ENCODE measurements at regions not wholly inside any gene's neighbourhood (a gene's known extent, or its start where the extent isn't known, plus 50 kb on each side); places are given as distances from the start of the nearest gene placed in this dataset.

DNA sequence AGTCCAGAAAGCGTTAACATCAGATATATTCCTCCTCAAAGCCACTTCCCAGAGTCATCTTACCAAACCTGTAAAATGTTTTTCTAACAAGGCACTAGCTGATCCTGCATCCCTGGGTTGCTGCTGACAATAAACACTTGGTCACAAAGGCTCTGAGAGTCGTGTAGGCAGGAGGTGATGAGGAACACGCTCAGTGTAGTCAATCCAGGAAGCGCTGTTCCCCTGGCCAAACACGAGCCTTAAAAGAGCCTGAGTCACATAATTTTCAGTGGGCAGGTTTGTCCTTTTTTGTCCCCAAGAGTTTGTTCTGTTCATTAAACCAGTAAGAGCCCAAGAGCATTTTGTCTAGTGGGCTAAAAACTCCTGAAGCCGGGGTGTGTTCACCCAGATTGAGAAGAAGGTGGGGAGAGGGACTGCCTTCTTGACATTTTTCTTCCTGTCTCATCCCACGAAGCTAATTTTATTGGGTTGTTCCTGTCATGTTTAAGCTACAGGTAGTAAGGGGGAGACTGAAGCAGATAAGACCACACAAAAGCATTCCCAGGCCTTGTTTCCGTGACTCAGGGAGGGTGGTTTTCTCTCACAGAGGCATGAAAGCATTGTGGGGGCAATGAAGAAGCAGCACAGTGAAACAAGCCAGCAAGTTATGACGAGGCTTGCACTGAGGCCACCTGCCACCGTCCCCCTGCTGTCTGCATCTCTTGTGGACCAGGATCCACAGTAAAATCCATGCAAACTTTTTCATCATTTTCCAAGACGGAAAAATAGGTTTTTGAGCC lies 73.7 kb downstream of the FOXB1 start:
- no peak overlapping the region for H3K4me2 ChIP-seq (ENCODE audit: low read length)
- no peaks in the 10 kb centered on the region for H3K36me3 ChIP-seq (ENCODE audit: insufficient read depth, low read length)
- H3K4me3 ChIP-seq (ENCODE audit: low read length) = no peak overlapping the region
- H3K9me3 ChIP-seq (replicated peaks; ENCODE audit: low read length) = no peaks in the 10 kb centered on the region
- no peak overlapping the region for H3K9ac ChIP-seq (ENCODE audit: low read depth, low read length)
- H3K27me3 ChIP-seq (ENCODE audit: control insufficient read depth, insufficient read depth, low read length) = no peaks in the 10 kb centered on the region
- peaks cover 19% of the 10 kb centered on the region for H3K4me1 ChIP-seq (ENCODE audit: control insufficient read depth, insufficient read depth, low read length)

DNA sequence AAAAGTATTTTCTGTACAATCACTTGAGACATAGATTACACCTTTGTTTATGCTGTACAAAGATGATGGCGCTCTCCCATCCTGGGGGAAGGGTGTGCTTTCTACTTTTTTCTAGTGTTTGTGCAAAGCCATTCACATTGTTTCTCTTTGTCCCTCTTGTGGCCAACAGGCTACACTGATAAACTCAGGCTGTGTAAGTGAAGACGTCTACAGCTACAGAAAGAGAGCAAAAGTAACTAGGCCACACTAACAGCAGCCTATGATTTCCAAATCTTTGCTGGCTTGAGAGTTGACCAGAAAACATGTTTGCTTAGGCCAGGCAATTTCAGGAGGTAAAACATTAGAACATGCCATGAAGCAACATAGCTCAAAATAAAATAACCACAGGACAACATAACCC lies 75.1 kb downstream of the FOXB1 start:
- Histone ChIP-seq H3K4me2 (ENCODE audit: low read length) (no peak overlapping the region), H3K36me3 (ENCODE audit: insufficient read depth, low read length) (no peaks in the 10 kb centered on the region), H3K27me3 (ENCODE audit: control insufficient read depth, insufficient read depth, low read length) (no peaks in the 10 kb centered on the region), H3K4me3 (ENCODE audit: low read length) (no peak overlapping the region), H3K9me3 (replicated peaks; ENCODE audit: low read length) (no peaks in the 10 kb centered on the region), H3K4me1 (ENCODE audit: control insufficient read depth, insufficient read depth, low read length) (peaks cover 13% of the 10 kb centered on the region), H3K9ac (ENCODE audit: low read depth, low read length) (no peak overlapping the region)

DNA sequence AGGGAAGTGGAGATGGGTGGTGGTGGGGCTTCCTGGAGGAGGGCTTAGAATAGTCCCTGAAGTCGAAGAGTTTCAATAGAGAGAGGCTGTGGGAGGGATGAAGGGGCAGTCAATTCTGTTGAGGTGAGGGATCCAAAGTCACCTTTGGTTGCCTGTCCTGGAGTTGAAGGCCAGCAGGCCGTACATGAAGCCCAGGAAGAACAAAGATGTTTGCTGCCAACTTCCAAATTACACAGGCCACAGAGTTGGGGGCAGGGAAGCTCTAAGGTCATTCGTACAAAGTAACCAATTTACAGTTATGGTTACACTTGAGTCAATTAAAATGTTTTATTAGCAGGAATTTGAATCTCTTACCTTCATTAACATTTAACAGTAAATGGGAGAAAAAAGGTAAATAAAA lies 77.9 kb downstream of the FOXB1 start:
- no peaks in the 10 kb centered on the region for H3K9me3 ChIP-seq (replicated peaks; ENCODE audit: low read length)
- no peaks in the 10 kb centered on the region for H3K36me3 ChIP-seq (ENCODE audit: insufficient read depth, low read length)
- H3K9ac ChIP-seq (ENCODE audit: low read depth, low read length) = no peak overlapping the region
- no peak overlapping the region for H3K4me2 ChIP-seq (ENCODE audit: low read length)
- H3K4me1 ChIP-seq (ENCODE audit: control insufficient read depth, insufficient read depth, low read length) = peaks cover 6% of the 10 kb centered on the region
- H3K27me3 ChIP-seq (ENCODE audit: control insufficient read depth, insufficient read depth, low read length) = peaks cover 10% of the 10 kb centered on the region
- H3K4me3 ChIP-seq (ENCODE audit: low read length) = no peak overlapping the region

DNA sequence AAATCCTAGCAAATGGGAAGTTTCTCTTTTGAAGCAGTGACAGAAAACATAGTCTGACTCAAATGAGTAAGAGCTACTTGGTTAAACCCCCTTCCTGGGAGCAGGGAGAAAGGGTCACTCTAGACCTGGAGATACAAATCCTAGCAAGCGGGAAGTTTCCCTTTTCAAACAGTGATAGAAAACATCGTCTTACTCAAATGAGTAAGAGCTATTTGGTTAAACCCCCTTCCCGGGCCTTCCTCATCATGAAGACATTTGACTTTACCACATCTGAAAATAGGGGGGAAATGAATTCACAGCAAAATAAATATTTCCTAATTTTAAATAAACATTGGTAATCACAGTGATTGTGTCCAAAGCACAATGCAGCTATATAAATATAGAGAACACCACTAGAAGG lies 79.2 kb downstream of the FOXB1 start:
- Histone ChIP-seq H3K4me2 (ENCODE audit: low read length) (no peak overlapping the region), H3K27me3 (ENCODE audit: control insufficient read depth, insufficient read depth, low read length) (peaks cover 13% of the 10 kb centered on the region), H3K36me3 (ENCODE audit: insufficient read depth, low read length) (no peaks in the 10 kb centered on the region)

DNA sequence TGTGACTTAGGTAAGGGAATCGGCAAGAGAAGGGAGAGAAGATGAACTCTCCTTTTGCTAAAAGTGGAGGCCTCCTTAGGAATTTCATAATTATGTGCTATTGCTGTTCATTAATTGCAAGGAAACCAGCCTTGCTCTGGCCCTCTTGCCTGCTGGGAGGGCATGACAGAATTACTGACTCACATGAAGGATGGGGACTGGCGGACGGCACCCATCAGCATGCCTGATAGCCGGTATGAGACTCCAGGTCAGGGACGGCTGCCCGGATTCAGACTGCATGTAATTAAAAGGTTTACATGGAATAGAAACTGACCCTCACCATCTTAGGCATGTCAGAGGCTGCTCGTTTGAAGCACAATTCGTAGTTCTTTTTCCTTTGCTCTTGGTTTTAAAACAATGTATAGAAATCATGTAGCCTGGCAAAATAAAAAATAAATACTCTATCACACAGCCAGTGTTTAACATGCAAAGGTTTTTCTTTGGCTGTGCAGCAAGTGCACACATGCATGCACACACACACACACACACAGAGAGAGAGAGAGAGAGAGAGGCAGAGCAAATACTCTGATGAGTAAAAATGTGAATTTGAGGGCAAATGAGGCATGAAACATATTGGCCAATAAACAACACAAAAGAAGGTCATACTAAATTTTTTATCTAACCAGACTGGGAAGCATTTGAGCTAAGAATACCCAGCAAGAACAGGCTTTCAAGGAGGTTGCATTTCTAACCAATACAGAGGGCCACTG lies 82.7 kb downstream of the FOXB1 start:
- H3K27me3 ChIP-seq (ENCODE audit: control insufficient read depth, insufficient read depth, low read length) = peaks cover 13% of the 10 kb centered on the region
- H3K36me3 ChIP-seq (ENCODE audit: insufficient read depth, low read length) = no peaks in the 10 kb centered on the region
- H3K4me1 ChIP-seq (ENCODE audit: control insufficient read depth, insufficient read depth, low read length) = peaks cover 22% of the 10 kb centered on the region
- H3K4me3 ChIP-seq (ENCODE audit: low read length) = no peak overlapping the region
- no peaks in the 10 kb centered on the region for H3K9me3 ChIP-seq (replicated peaks; ENCODE audit: low read length)
- H3K9ac ChIP-seq (ENCODE audit: low read depth, low read length) = no peak overlapping the region
- no peak overlapping the region for H3K4me2 ChIP-seq (ENCODE audit: low read length)

More for the DNA sequence above, 79.2 kb downstream of the FOXB1 start:
- Histone ChIP-seq H3K4me3 (ENCODE audit: low read length) (no peak overlapping the region), H3K9ac (ENCODE audit: low read depth, low read length) (no peak overlapping the region), H3K4me1 (ENCODE audit: control insufficient read depth, insufficient read depth, low read length) (peaks cover 9% of the 10 kb centered on the region), H3K9me3 (replicated peaks; ENCODE audit: low read length) (no peaks in the 10 kb centered on the region)

DNA sequence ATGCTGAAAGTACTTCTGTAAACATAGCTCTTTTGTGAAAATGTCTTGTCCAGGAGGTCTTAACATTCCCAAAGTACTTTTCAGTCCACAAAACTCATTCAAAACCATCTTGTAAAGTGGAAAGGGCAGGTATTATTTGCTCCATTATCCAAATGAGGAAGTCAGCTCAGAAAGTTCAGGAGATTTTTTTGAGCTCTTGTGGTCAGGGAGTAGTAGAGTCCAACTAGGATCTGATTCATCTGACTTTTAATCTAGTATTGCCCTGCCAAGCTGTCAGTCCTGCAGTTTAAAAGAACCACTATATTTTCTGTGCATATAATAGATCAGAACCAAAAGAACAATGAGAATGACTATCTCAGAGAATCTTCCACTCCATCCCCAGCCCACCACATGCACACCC lies 83.5 kb downstream of the FOXB1 start:
- no peak overlapping the region for H3K9ac ChIP-seq (ENCODE audit: low read depth, low read length)
- no peak overlapping the region for H3K4me3 ChIP-seq (ENCODE audit: low read length)
- peaks cover 13% of the 10 kb centered on the region for H3K27me3 ChIP-seq (ENCODE audit: control insufficient read depth, insufficient read depth, low read length)
- H3K9me3 ChIP-seq (replicated peaks; ENCODE audit: low read length) = no peaks in the 10 kb centered on the region
- peaks cover 22% of the 10 kb centered on the region for H3K4me1 ChIP-seq (ENCODE audit: control insufficient read depth, insufficient read depth, low read length)
- H3K4me2 ChIP-seq (ENCODE audit: low read length) = no peak overlapping the region
- H3K36me3 ChIP-seq (ENCODE audit: insufficient read depth, low read length) = no peaks in the 10 kb centered on the region

DNA sequence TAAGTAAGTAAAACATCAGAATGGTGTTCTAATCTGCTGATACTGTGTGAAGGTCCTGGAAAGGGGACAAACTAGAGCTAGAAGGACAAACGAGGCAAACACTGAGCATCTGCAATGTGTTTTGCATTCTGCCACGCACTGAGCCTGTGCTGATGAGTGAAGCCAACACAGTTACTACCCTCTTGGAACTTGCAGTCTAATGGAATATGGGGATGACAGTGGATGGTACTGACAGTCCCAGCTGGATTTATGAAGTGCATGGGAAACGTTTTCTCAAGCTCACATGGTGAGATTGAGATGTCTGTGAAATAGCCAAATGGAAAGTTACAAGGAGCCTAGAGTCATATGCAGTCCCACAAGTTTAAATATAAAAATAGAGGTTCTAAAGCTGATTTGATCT lies 86.6 kb downstream of the FOXB1 start:
- Histone ChIP-seq H3K27me3 (ENCODE audit: control insufficient read depth, insufficient read depth, low read length) (peaks cover 3% of the 10 kb centered on the region), H3K9me3 (replicated peaks; ENCODE audit: low read length) (no peaks in the 10 kb centered on the region), H3K9ac (ENCODE audit: low read depth, low read length) (no peak overlapping the region), H3K36me3 (ENCODE audit: insufficient read depth, low read length) (no peaks in the 10 kb centered on the region), H3K4me2 (ENCODE audit: low read length) (peak overlapping the region; percentile 25), H3K4me3 (ENCODE audit: low read length) (no peak overlapping the region), H3K4me1 (ENCODE audit: control insufficient read depth, insufficient read depth, low read length) (peaks cover 22% of the 10 kb centered on the region)

DNA sequence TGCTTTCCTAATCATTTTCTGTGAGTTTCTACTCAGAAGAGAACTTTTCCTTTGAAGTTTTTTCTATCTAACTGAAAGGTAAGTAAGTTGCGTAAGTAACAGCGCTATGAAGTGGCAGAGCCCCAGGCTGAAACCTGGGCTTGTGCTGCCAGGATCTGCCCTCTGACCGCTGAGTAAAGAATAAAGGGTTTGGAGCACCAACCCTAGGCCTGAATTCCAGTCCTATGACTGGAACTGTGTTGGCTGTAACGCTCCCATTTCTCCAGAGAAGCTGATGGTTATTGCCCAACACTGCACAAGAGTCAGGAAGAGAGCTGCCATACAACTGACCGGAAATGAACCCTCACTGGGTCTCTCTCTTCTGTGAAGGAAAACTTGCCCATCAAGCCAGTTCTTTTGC lies 87.0 kb downstream of the FOXB1 start:
- Histone ChIP-seq H3K4me1 (ENCODE audit: control insufficient read depth, insufficient read depth, low read length) (peaks cover 26% of the 10 kb centered on the region), H3K27me3 (ENCODE audit: control insufficient read depth, insufficient read depth, low read length) (peaks cover 3% of the 10 kb centered on the region), H3K4me2 (ENCODE audit: low read length) (peak overlapping the region; percentile 25), H3K9ac (ENCODE audit: low read depth, low read length) (no peak overlapping the region), H3K36me3 (ENCODE audit: insufficient read depth, low read length) (no peaks in the 10 kb centered on the region), H3K4me3 (ENCODE audit: low read length) (no peak overlapping the region), H3K9me3 (replicated peaks; ENCODE audit: low read length) (no peaks in the 10 kb centered on the region)

DNA sequence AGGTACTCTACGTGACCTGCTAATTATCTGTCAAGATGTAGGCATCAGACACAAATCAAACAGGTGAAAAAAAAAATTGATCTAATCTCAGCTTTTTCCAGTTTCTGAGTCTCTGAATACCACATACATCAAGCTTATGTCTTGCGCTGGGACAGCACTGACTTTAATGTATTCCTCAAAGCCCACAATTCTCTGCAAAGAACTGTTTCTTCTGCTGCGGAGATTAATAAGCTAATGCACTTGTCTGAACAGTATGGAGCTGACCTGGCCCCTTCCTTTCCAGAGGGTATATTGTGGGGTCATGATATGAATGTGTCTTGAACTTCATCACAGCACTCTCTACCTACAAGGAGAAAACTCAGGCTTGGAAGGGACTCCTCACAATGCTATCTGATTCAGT lies 87.8 kb downstream of the FOXB1 start:
- H3K36me3 ChIP-seq (ENCODE audit: insufficient read depth, low read length) = no peaks in the 10 kb centered on the region
- peaks cover 3% of the 10 kb centered on the region for H3K27me3 ChIP-seq (ENCODE audit: control insufficient read depth, insufficient read depth, low read length)
- no peak overlapping the region for H3K4me3 ChIP-seq (ENCODE audit: low read length)
- H3K9ac ChIP-seq (ENCODE audit: low read depth, low read length) = no peak overlapping the region
- no peak overlapping the region for H3K4me2 ChIP-seq (ENCODE audit: low read length)
- H3K9me3 ChIP-seq (replicated peaks; ENCODE audit: low read length) = no peaks in the 10 kb centered on the region
- peaks cover 30% of the 10 kb centered on the region for H3K4me1 ChIP-seq (ENCODE audit: control insufficient read depth, insufficient read depth, low read length)

DNA sequence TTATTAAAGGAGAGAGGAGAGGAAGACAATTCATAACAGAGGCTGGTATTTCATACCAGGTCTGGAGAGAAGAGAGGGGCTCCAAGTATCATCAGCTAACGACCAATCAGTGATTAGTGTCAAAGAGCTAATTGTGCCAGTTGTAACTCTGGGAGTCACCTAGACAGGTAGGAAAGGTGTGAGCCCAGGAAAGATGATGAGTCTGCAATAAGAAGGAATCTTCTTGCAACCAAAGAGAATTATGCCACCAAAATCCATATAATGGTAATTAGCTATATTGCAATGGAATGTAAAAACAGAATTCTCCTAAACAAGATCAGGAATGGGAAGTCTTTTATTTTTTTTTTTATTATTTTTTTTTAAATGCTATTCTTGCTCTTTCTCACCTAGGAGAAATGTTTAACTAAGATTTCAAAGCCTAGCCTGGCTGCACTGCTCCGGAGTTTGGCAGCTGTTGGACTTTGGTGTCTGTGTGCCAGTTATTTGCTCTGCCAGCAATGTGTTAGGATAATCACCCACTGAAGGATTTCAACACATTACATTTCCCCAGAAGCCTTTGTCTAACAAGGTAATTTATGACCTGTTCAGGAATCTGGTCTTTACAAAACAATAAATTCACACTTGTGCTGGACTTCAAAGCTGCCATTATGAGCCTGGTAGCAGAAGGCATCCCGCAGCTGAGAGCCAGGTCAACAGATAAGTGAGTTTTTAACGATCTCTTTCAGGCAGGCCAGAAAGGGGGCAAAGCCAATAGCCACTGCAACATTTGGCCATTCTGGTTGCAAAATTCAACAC lies 89.4 kb downstream of the FOXB1 start:
- Histone ChIP-seq H3K4me2 (ENCODE audit: low read length) (no peak overlapping the region), H3K27me3 (ENCODE audit: control insufficient read depth, insufficient read depth, low read length) (no peaks in the 10 kb centered on the region), H3K4me1 (ENCODE audit: control insufficient read depth, insufficient read depth, low read length) (peaks cover 27% of the 10 kb centered on the region), H3K9ac (ENCODE audit: low read depth, low read length) (no peak overlapping the region), H3K4me3 (ENCODE audit: low read length) (no peak overlapping the region), H3K36me3 (ENCODE audit: insufficient read depth, low read length) (no peaks in the 10 kb centered on the region), H3K9me3 (replicated peaks; ENCODE audit: low read length) (no peaks in the 10 kb centered on the region)

DNA sequence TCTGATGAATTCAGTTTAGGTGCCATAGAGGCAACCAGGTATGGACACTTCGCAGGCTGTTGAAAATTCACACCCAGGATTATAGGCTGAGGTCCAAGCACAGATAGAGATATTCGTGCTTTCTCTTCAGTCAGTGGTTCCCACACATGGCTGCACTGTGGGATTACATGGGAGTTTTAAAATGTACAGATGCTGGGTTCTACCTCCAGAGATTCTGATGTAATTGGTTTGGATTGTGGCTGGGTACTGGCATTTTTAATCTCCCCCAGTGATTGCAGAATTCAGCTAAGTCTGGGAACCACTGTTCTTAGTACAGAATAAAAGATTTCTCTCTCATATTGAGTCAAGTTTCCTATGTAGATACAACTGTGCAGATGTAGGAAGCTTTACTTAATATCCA lies 91.6 kb downstream of the FOXB1 start:
- Histone ChIP-seq H3K36me3 (ENCODE audit: insufficient read depth, low read length) (no peaks in the 10 kb centered on the region), H3K4me2 (ENCODE audit: low read length) (peak overlapping the region; percentile 25), H3K9ac (ENCODE audit: low read depth, low read length) (no peak overlapping the region), H3K4me3 (ENCODE audit: low read length) (no peak overlapping the region), H3K4me1 (ENCODE audit: control insufficient read depth, insufficient read depth, low read length) (peaks cover 25% of the 10 kb centered on the region), H3K9me3 (replicated peaks; ENCODE audit: low read length) (no peaks in the 10 kb centered on the region), H3K27me3 (ENCODE audit: control insufficient read depth, insufficient read depth, low read length) (no peaks in the 10 kb centered on the region)

Data from skeletal muscle satellite cell (primary cell).